Caco-2 (cell line): ENCODE measurements at regions not wholly inside any gene's neighbourhood (a gene's known extent, or its start where the extent isn't known, plus 50 kb on each side); places are given as distances from the start of the nearest gene placed in this dataset.
"Not testable (repeated sequence)": the region's sequence is repeated elsewhere in the genome, so short reads cannot be mapped to it uniquely, and the experiment has no call there.

Experiments
- BruUV-seq: library from RNA; stranded (reverse); fragments of 400-500 nt; replicated peaks from 2 replicates; lab custom pipeline; 2021; lab: Mats Ljungman, UMichigan
- CTCF ChIA-PET: fragments of 300-600 bp; sonication (Branson Sonifier 250); formaldehyde crosslinking; loops from one replicate; lab custom pipeline; 2022; ENCODE audit warnings: antibody characterized with exemption; lab: Charles Lee
- POLR2A ChIA-PET: fragments of 300-600 bp; sonication (Branson Sonifier 250); formaldehyde crosslinking; loops from one replicate; lab custom pipeline; 2022; ENCODE audit warnings: antibody characterized with exemption; lab: Charles Lee
- DNase-seq, 2 experiments: peaks; one replicate each; pipeline versions ENCODE4 v3.0.0 to v3.0.0-alpha.2; 2020 to 2022
- H3K27me3 ChIP-seq: replicated peaks from 2 replicates; pipeline ENCODE4 v1.6.0; 2011; ENCODE audit warnings: low read length; ENCODE audit not compliant: control insufficient read depth, insufficient read depth
- H3K36me3 ChIP-seq: 2 replicates; pipeline ENCODE4 v1.5.1; 2011; ENCODE audit warnings: low read length; ENCODE audit not compliant: control insufficient read depth, insufficient read depth
- H3K4me1 ChIP-seq: fragments of 250-450 bp; sonication (Bioruptor Pico); 2 replicates; pipeline ENCODE4 v1.5.1; 2020; ENCODE audit warnings: mild to moderate bottlenecking
- H3K4me3 ChIP-seq: 2 replicates; pipeline ENCODE4 v1.5.1; 2011; ENCODE audit warnings: low read depth, mild to moderate bottlenecking, control low read depth, low read length
- H3K9me3 ChIP-seq: fragments of 250-450 bp; sonication (Bioruptor Pico); 2 replicates; pipeline ENCODE4 v1.5.1; 2020; ENCODE audit warnings: mild to moderate bottlenecking, moderate library complexity
- H3K27ac Mint-ChIP-seq: one replicate; pipeline ENCODE4 v1.8.0; 2022; ENCODE audit warnings: mixed read lengths; ENCODE audit not compliant: unreplicated experiment
- H3K27me3 Mint-ChIP-seq: one replicate; pipeline ENCODE4 v1.8.0; 2022; ENCODE audit warnings: mixed read lengths; ENCODE audit not compliant: insufficient read depth, unreplicated experiment
- H3K36me3 Mint-ChIP-seq: one replicate; pipeline ENCODE4 v1.8.0; 2022; ENCODE audit warnings: mild to moderate bottlenecking, mixed read lengths; ENCODE audit not compliant: insufficient read depth, unreplicated experiment
- H3K4me1 Mint-ChIP-seq: one replicate; pipeline ENCODE4 v1.8.0; 2022; ENCODE audit warnings: low read depth, mixed read lengths; ENCODE audit not compliant: unreplicated experiment
- H3K4me3 Mint-ChIP-seq: one replicate; pipeline ENCODE4 v1.8.0; 2022; ENCODE audit warnings: mild to moderate bottlenecking, moderate library complexity, mixed read lengths; ENCODE audit not compliant: unreplicated experiment
- H3K9me3 Mint-ChIP-seq: one replicate; pipeline ENCODE4 v1.8.0; 2022; ENCODE audit warnings: mixed read lengths; ENCODE audit not compliant: unreplicated experiment
- CTCF ChIP-seq, 2 experiments: fragments of 200-600 bp in 1 of 2; IDR thresholded peaks; 1 replicate in 1 of 2; 2 replicates in 1 of 2; pipeline versions ENCODE4 v1.5.1 to v1.8.0; 2011 to 2022; ENCODE audit warnings: antibody characterized with exemption in 1 of 2, control low read depth in 1 of 2, inconsistent platforms in 1 of 2, low read depth in 1 of 2, low read length in 1 of 2, mild to moderate bottlenecking in 1 of 2, moderate library complexity in 1 of 2; ENCODE audit not compliant: insufficient read depth in 1 of 2, severe bottlenecking in 1 of 2, unreplicated experiment in 1 of 2
- intact Hi-C: fragments of 100-400 bp; cut with micrococcal nuclease; formaldehyde crosslinking; loops from one replicate; pipeline ENCODE4 v1.10.0; 2022; ENCODE audit not compliant: unreplicated experiment

- Histone ChIP-seq H3K27me3 (no peaks in the 10 kb centered on the region), H3K36me3 (no peaks in the 10 kb centered on the region), H3K9me3 (no peaks in the 10 kb centered on the region), H3K4me1 (no peaks in the 10 kb centered on the region), H3K4me3 (no peak overlapping the region)
- H3K27ac Mint-ChIP-seq: no peak overlapping the region
- ChIA-PET CTCF (no interaction called here), POLR2A (no interaction called here)
- no peak for DNase-seq
- H3K9me3 Mint-ChIP-seq: no peaks in the 10 kb centered on the region
- no peaks in the 10 kb centered on the region for H3K27me3 Mint-ChIP-seq
- H3K4me1 Mint-ChIP-seq: no peaks in the 10 kb centered on the region
- no peaks in the 10 kb centered on the region for H3K36me3 Mint-ChIP-seq
- no peak for TF ChIP-seq CTCF (IDR thresholded peaks at IDR 0.05; ENCODE audit: insufficient read depth in 1 of 2, low read depth in 1 of 2, low read length in 1 of 2, severe bottlenecking in 1 of 2, unreplicated experiment in 1 of 2)
- BruUV-seq: no TSS peak
- intact Hi-C loops: no loop called here
- H3K4me3 Mint-ChIP-seq: no peak overlapping the region
These were observed 490.3 kb upstream of the TECRL start for GRCh38 chr4:64899563-64899962.

GRCh38 chr4:64899030-64899429 is 489.8 kb upstream of the TECRL start:
- H3K27me3 Mint-ChIP-seq, H3K27me3 ChIP-seq, DNase-seq, H3K36me3 Mint-ChIP-seq, H3K4me1 ChIP-seq, CTCF ChIA-PET, H3K9me3 Mint-ChIP-seq, BruUV-seq, H3K36me3 ChIP-seq, H3K4me1 Mint-ChIP-seq, intact Hi-C loops, H3K27ac Mint-ChIP-seq, H3K9me3 ChIP-seq, H3K4me3 Mint-ChIP-seq, POLR2A ChIA-PET, H3K4me3 ChIP-seq: not testable (repeated sequence)

GRCh38 chr4:64897683-64898082 is 488.4 kb upstream of the TECRL start:
- Histone ChIP-seq H3K9me3 (no peaks in the 10 kb centered on the region), H3K4me1 (no peaks in the 10 kb centered on the region), H3K36me3 (no peaks in the 10 kb centered on the region), H3K4me3 (no peak overlapping the region), H3K27me3 (no peaks in the 10 kb centered on the region)
- no peaks in the 10 kb centered on the region for H3K36me3 Mint-ChIP-seq
- ChIA-PET CTCF (no interaction called here), POLR2A (no interaction called here)
- H3K4me1 Mint-ChIP-seq: no peaks in the 10 kb centered on the region
- no peaks in the 10 kb centered on the region for H3K9me3 Mint-ChIP-seq
- BruUV-seq: no TSS peak
- H3K27ac Mint-ChIP-seq: no peak overlapping the region
- H3K4me3 Mint-ChIP-seq: no peak overlapping the region
- no peak for DNase-seq
- no peak for TF ChIP-seq CTCF (IDR thresholded peaks at IDR 0.05; ENCODE audit: insufficient read depth in 1 of 2, low read depth in 1 of 2, low read length in 1 of 2, severe bottlenecking in 1 of 2, unreplicated experiment in 1 of 2)
- intact Hi-C loops: no loop called here
- no peaks in the 10 kb centered on the region for H3K27me3 Mint-ChIP-seq

GRCh38 chr4:64895031-64895430 is 485.8 kb upstream of the TECRL start:
- Mint-ChIP-seq H3K9me3 (no peaks in the 10 kb centered on the region), H3K36me3 (no peaks in the 10 kb centered on the region), H3K27me3 (no peaks in the 10 kb centered on the region), H3K27ac (no peak overlapping the region), H3K4me3 (no peak overlapping the region), H3K4me1 (no peaks in the 10 kb centered on the region)
- no peaks in the 10 kb centered on the region for H3K36me3 ChIP-seq
- no TSS peak for BruUV-seq
- TF ChIP-seq CTCF (IDR thresholded peaks at IDR 0.05; ENCODE audit: insufficient read depth in 1 of 2, low read depth in 1 of 2, low read length in 1 of 2, severe bottlenecking in 1 of 2, unreplicated experiment in 1 of 2): no peak
- CTCF ChIA-PET: no interaction called here
- intact Hi-C loops: no loop called here
- POLR2A ChIA-PET: no interaction called here
- DNase-seq: no peak
- no peaks in the 10 kb centered on the region for H3K27me3 ChIP-seq
- no peaks in the 10 kb centered on the region for H3K4me1 ChIP-seq
- H3K4me3 ChIP-seq: no peak overlapping the region
- no peaks in the 10 kb centered on the region for H3K9me3 ChIP-seq
